GM12892 (cell line): ENCODE measurements at regions not wholly inside any gene's neighbourhood (a gene's known extent, or its start where the extent isn't known, plus 50 kb on each side); places are given as distances from the start of the nearest gene placed in this dataset.

Experiments used
- DNase-seq: peaks from one replicate; pipeline ENCODE4 v3.0.0; 2011; ENCODE audit not compliant: insufficient read length
- FAIRE-seq: peaks from 2 replicates; lab custom pipeline; 2011; peaks lifted over from hg19 to GRCh38; lab: Jason Lieb, UNC
- POLR2A ChIP-seq: IDR thresholded peaks from 2 replicates; pipeline ENCODE4 v1.6.1; 2011; ENCODE audit warnings: low read depth, low read length, control low read depth
- POLR2AphosphoS5 ChIP-seq: IDR thresholded peaks from 2 replicates; pipeline ENCODE4 v1.6.1; 2011; ENCODE audit warnings: low read depth, low read length, control low read depth
- TAF1 ChIP-seq: IDR thresholded peaks from 2 replicates; pipeline ENCODE4 v1.6.1; 2011; ENCODE audit warnings: low read depth, mild to moderate bottlenecking, control low read depth, low read length, borderline replicate concordance

- DNase-seq (no peak), FAIRE-seq (no peak)
- no peak for TF ChIP-seq TAF1
- no peak for TF ChIP-seq POLR2A
- TF ChIP-seq POLR2AphosphoS5 = no peak
Observed at GRCh38 chr20:11820838-11821237, 96.9 kb upstream of the BTBD3 start.

- no peak for FAIRE-seq
Observed at GRCh38 chr20:11822540-11822794, 95.2 kb upstream of the BTBD3 start.

GRCh38 chr20:11826334-11826733 lies 91.4 kb upstream of the BTBD3 start:
- FAIRE-seq = no peak
- DNase-seq = no peak
- TF ChIP-seq POLR2AphosphoS5 = no peak
- no peak for TF ChIP-seq POLR2A
- TF ChIP-seq TAF1 = no peak

More at GRCh38 chr20:11822540-11822794, 95.2 kb upstream of the BTBD3 start:
- TF ChIP-seq POLR2A (no peak), TAF1 (no peak), POLR2AphosphoS5 (no peak)
- no peak for DNase-seq

GRCh38 chr20:11832397-11832796 lies 85.3 kb upstream of the BTBD3 start:
- DNase-seq (no peak), FAIRE-seq (no peak)
- TF ChIP-seq POLR2A (no peak), POLR2AphosphoS5 (no peak), TAF1 (no peak)

GRCh38 chr20:11832851-11833250 lies 84.8 kb upstream of the BTBD3 start:
- FAIRE-seq = no peak
- DNase-seq = no peak
- TF ChIP-seq TAF1 (no peak), POLR2AphosphoS5 (no peak), POLR2A (no peak)

- FAIRE-seq = no peak
- TF ChIP-seq TAF1 (no peak), POLR2A (no peak), POLR2AphosphoS5 (no peak)
- DNase-seq = no peak
Observed at GRCh38 chr20:11833825-11834224, 83.9 kb upstream of the BTBD3 start.

- DNase-seq = no peak
- TF ChIP-seq POLR2A (no peak), TAF1 (no peak), POLR2AphosphoS5 (no peak)
- FAIRE-seq = no peak
Observed at GRCh38 chr20:11838076-11838636, 79.5 kb upstream of the BTBD3 start.

GRCh38 chr20:11841972-11842461 lies 75.7 kb upstream of the BTBD3 start:
- no peak for FAIRE-seq
- TF ChIP-seq POLR2AphosphoS5 = no peak
- no peak for DNase-seq

GRCh38 chr20:11843289-11843688 lies 74.4 kb upstream of the BTBD3 start:
- FAIRE-seq (no peak), DNase-seq (no peak)
- TF ChIP-seq TAF1 = no peak
- TF ChIP-seq POLR2A = no peak
- TF ChIP-seq POLR2AphosphoS5 = no peak

GRCh38 chr20:11844691-11845090 lies 73.0 kb upstream of the BTBD3 start:
- TF ChIP-seq POLR2A (no peak), POLR2AphosphoS5 (no peak), TAF1 (no peak)
- FAIRE-seq (no peak), DNase-seq (no peak)

GRCh38 chr20:11845340-11845739 lies 72.4 kb upstream of the BTBD3 start:
- no peak for FAIRE-seq

GRCh38 chr20:11846131-11846530 lies 71.6 kb upstream of the BTBD3 start:
- no peak for DNase-seq
- FAIRE-seq = no peak

More at GRCh38 chr20:11845340-11845739, 72.4 kb upstream of the BTBD3 start:
- no peak for DNase-seq
- no peak for TF ChIP-seq TAF1
- TF ChIP-seq POLR2AphosphoS5 = no peak
- no peak for TF ChIP-seq POLR2A

GRCh38 chr20:11847827-11848226 lies 69.9 kb upstream of the BTBD3 start:
- DNase-seq = no peak
- no peak for FAIRE-seq
- TF ChIP-seq TAF1 (no peak), POLR2A (no peak), POLR2AphosphoS5 (no peak)

More at GRCh38 chr20:11846131-11846530, 71.6 kb upstream of the BTBD3 start:
- TF ChIP-seq POLR2A = no peak
